Natural killer cell (primary cell): ENCODE measurements at regions not wholly inside any gene's neighbourhood (a gene's known extent, or its start where the extent isn't known, plus 50 kb on each side); places are given as distances from the start of the nearest gene placed in this dataset.

Source experiments
- ATAC-seq, 3 donors: fragments of 150-1000 bp in 2 of 3; fragments of 200-7000 bp in 1 of 3; cut with Tn5 transposase; 1 replicate in 1 of 3; 2 replicates in 2 of 3; pipeline ENCODE4 v1.10.0; 2021; ENCODE audit warnings: mild to moderate bottlenecking in 2 of 3, moderate library complexity in 2 of 3
- DNase-seq, 2 donors: peaks; one replicate each; pipeline versions ENCODE4 v3.0.0 to v3.0.0-alpha.2; 2013 to 2021; ENCODE audit warnings: mixed read lengths in 1 of 2
- H3K27ac ChIP-seq: one replicate; pipeline ENCODE4 v1.5.1; 2013; ENCODE audit warnings: mild to moderate bottlenecking, low read length
- H3K27me3 ChIP-seq: one replicate; pipeline ENCODE4 v1.6.1; 2013; ENCODE audit warnings: low read length; ENCODE audit not compliant: control insufficient read depth, insufficient read depth
- H3K36me3 ChIP-seq: one replicate; pipeline ENCODE4 v1.6.1; 2013; ENCODE audit warnings: low read length; ENCODE audit not compliant: control insufficient read depth, insufficient read depth
- H3K4me1 ChIP-seq: one replicate; pipeline ENCODE4 v1.6.1; 2013; ENCODE audit warnings: low read length; ENCODE audit not compliant: control insufficient read depth, insufficient read depth
- H3K4me3 ChIP-seq: one replicate; pipeline ENCODE4 v1.5.1; 2013; ENCODE audit warnings: low read length
- H3K9me3 ChIP-seq: one replicate; pipeline ENCODE4 v1.6.1; 2013; ENCODE audit warnings: low read length; ENCODE audit not compliant: control insufficient read depth, insufficient read depth
- H3K27ac Mint-ChIP-seq, 2 donors: one replicate each; pipeline ENCODE4 v1.8.0; 2022; ENCODE audit warnings: mild to moderate bottlenecking in 2 of 2, mixed read lengths in 2 of 2, moderate library complexity in 1 of 2
- H3K27me3 Mint-ChIP-seq, 2 donors: one replicate each; pipeline ENCODE4 v1.8.0; 2022; ENCODE audit warnings: low read depth in 2 of 2, mixed read lengths in 2 of 2
- H3K36me3 Mint-ChIP-seq: one replicate; pipeline ENCODE4 v1.8.0; 2022; ENCODE audit warnings: mixed read lengths
- H3K4me1 Mint-ChIP-seq, 2 donors: one replicate each; pipeline ENCODE4 v1.8.0; 2022; ENCODE audit warnings: mixed read lengths in 2 of 2
- H3K4me3 Mint-ChIP-seq: one replicate; pipeline ENCODE4 v1.8.0; 2022; ENCODE audit warnings: mild to moderate bottlenecking, moderate library complexity, mixed read lengths
- H3K9me3 Mint-ChIP-seq, 2 donors: one replicate each; pipeline ENCODE4 v1.8.0; 2022; ENCODE audit warnings: mixed read lengths in 2 of 2
- CTCF ChIP-seq: fragments of 200-600 bp; IDR thresholded peaks from one replicate; pipeline ENCODE4 v1.8.0; 2022; ENCODE audit warnings: antibody characterized with exemption
- whole genome bisulfite sequencing: methylation state at CpG from one replicate; pipeline ENCODE4 v1.1.7; 2013; ENCODE audit warnings: missing lambda C conversion rate; ENCODE audit not compliant: insufficient coverage; 5-methylcytosine and 5-hydroxymethylcytosine counted together
- intact Hi-C: fragments of 100-400 bp; cut with micrococcal nuclease; formaldehyde crosslinking; loops from one replicate; pipeline ENCODE4 v1.14.2; 2022

- TF ChIP-seq CTCF: no peak
- 100% methylated on average over 4 of the region's 7 CpGs for WGBS
- DNase-seq (no peak), ATAC-seq (no peak)
- intact Hi-C loops: no loop called here
- Mint-ChIP-seq H3K27me3 (peaks cover 0 to 19% of the 10 kb centered on the region in 2 donors), H3K27ac (no peak overlapping the region), H3K36me3 (no peaks in the 10 kb centered on the region), H3K9me3 (peaks cover 0 to 2% of the 10 kb centered on the region in 2 donors), H3K4me1 (no peaks in the 10 kb centered on the region), H3K4me3 (no peak overlapping the region)
- H3K27me3 ChIP-seq: no peaks in the 10 kb centered on the region
- no peaks in the 10 kb centered on the region for H3K4me1 ChIP-seq
- H3K36me3 ChIP-seq: no peaks in the 10 kb centered on the region
- H3K9me3 ChIP-seq: no peaks in the 10 kb centered on the region
- H3K4me3 ChIP-seq: no peak overlapping the region
- H3K27ac ChIP-seq: no peak overlapping the region
Observed at GRCh38 chr6:119628691-119629594, 279.4 kb upstream of the MAN1A1 start.

- no peak overlapping the region for H3K4me3 ChIP-seq
- H3K4me1 ChIP-seq: no peaks in the 10 kb centered on the region
- no peak overlapping the region for H3K27ac Mint-ChIP-seq
- no peak overlapping the region for H3K27ac ChIP-seq
- intact Hi-C loops: no loop called here
- no peaks in the 10 kb centered on the region for H3K9me3 ChIP-seq
- no peaks in the 10 kb centered on the region for H3K27me3 ChIP-seq
- H3K27me3 Mint-ChIP-seq: peaks cover 0 to 19% of the 10 kb centered on the region in 2 donors
- no peak for TF ChIP-seq CTCF
- 84% methylated on average over 3 of the region's 5 CpGs for WGBS
- ATAC-seq (no peak), DNase-seq (no peak)
- H3K36me3 ChIP-seq: no peaks in the 10 kb centered on the region
- H3K9me3 Mint-ChIP-seq: peaks cover 0 to 2% of the 10 kb centered on the region in 2 donors
- H3K4me1 Mint-ChIP-seq: no peaks in the 10 kb centered on the region
- H3K36me3 Mint-ChIP-seq: no peaks in the 10 kb centered on the region
- no peak overlapping the region for H3K4me3 Mint-ChIP-seq
Observed at GRCh38 chr6:119627908-119628669, 278.5 kb upstream of the MAN1A1 start.

GRCh38 chr6:119626884-119627619 lies 277.5 kb upstream of the MAN1A1 start:
- no peak overlapping the region for H3K4me3 Mint-ChIP-seq
- WGBS: 86% methylated on average over 3 of the region's 4 CpGs

More at GRCh38 chr6:119626884-119627619, 277.5 kb upstream of the MAN1A1 start:
- no peaks in the 10 kb centered on the region for H3K4me1 Mint-ChIP-seq
- Histone ChIP-seq H3K9me3 (no peaks in the 10 kb centered on the region), H3K27me3 (no peaks in the 10 kb centered on the region), H3K4me3 (no peak overlapping the region), H3K36me3 (no peaks in the 10 kb centered on the region), H3K27ac (no peak overlapping the region), H3K4me1 (no peaks in the 10 kb centered on the region)
- H3K36me3 Mint-ChIP-seq: no peaks in the 10 kb centered on the region
- H3K9me3 Mint-ChIP-seq: peaks cover 0 to 2% of the 10 kb centered on the region in 2 donors
- no peak for TF ChIP-seq CTCF
- intact Hi-C loops: no loop called here
- DNase-seq: no peak
- no peak overlapping the region for H3K27ac Mint-ChIP-seq
- ATAC-seq: no peak
- H3K27me3 Mint-ChIP-seq: peaks cover 0 to 11% of the 10 kb centered on the region in 2 donors
